HG03575 (cell line): ENCODE measurements at regions not wholly inside any gene's neighbourhood (a gene's known extent, or its start where the extent isn't known, plus 50 kb on each side); places are given as distances from the start of the nearest gene placed in this dataset.

Experiments used
- ATAC-seq: cut with Tn5 transposase; IDR thresholded peaks from one replicate; pipeline ENCODE4 v1.9.1; 2021; ENCODE audit not compliant: unreplicated experiment, insufficient number of reproducible peaks, low FRiP score; ENCODE audit errors: extremely low read depth

- ATAC-seq, result no peak
Observed at GRCh38 chr1:87644033-87644578, 315.4 kb downstream of the LMO4 start.

DNA sequence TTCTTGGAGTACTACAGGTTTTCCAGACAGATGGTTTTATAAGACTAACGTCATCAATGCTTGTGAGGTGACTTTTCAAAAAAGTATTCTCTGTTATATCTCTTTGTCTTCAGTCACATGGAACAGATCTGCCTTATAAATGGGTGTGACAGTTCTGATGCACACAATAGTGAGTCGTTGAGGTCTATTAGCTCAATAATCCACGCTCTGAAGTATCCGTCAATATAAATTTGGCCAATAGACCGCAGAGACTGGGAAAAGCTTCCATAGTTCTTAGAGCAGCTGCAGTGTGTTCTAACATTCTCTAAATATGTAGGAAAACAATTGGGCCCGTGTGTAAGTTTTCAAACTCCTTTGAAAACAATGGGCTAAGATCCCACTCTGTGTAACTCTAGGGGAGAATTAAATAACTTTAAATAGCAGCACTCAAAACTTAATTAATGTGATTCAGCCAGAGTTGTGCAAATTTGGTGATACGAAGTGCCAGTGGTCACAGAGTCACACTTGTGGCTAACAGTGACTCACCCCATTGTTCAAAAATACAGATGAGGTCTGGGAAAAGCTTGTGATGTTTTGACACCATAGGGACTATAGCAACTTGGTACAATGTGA lies 316.0 kb downstream of the LMO4 start:
- no peak for ATAC-seq

- no peak for ATAC-seq
Observed at GRCh38 chr1:87647430-87648177, 318.9 kb downstream of the LMO4 start.

DNA sequence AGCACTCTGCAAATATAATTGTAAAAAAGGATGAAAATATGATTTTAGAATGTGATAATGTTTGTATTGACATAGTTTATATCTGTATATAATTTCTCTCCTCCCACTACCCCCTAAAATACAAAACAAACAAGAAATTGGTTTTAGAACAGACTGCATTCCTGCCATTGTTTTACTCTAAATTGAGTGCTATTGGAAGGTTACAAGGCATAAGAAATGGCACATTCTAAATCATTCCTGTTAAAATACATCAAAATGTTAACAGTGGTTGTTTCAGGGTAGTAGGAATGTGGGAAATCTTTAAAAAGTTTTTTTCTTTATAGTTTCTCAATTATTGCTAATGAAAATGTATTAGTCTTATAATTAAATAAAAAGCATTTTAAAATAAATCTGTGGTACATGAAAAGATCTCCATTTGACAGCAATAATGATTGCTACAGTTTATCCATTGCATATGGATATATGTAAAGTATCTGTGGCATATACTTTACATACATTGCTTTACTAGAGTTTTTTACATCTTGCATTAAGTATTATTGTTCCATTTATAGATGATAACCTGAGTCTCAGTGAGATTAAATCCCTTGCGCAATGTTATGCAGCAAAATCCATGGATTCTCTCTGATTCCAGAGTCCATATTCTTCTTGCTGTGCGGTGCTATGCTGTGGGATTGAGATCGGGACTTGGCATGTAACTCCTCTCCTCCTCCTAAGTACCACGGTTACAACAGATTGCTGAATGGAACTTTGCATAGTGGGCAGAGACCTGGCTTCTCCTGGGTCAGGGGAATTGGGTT lies 319.8 kb downstream of the LMO4 start:
- no peak for ATAC-seq

- no peak for ATAC-seq
Observed at GRCh38 chr1:87650306-87650705, 321.6 kb downstream of the LMO4 start.

DNA sequence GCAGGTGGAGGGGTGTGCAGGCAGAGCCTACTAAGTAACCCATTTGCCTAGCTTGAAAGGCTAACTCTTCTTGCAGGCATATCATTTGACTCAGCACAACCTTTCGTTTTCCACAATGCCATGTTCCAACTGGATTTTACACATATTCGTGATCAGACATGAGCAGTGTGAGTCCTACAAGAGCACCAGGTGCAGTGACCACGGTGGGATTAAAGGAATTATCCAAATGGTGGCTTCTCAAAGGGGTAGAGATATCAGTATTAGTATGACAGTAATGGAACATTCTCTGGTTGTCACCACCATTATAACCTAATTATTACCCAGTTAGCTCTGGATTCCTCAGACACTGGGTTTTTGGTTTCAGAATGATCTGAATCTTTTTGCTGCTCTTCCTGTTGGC lies 323.5 kb downstream of the LMO4 start:
- ATAC-seq, result no peak

- ATAC-seq, result no peak
Observed at GRCh38 chr1:87665151-87665550, 336.5 kb downstream of the LMO4 start.

- no peak for ATAC-seq
Observed at GRCh38 chr1:87666681-87667080, 338.0 kb downstream of the LMO4 start.

- no peak for ATAC-seq
Observed at GRCh38 chr1:87669674-87670073, 341.0 kb downstream of the LMO4 start.

DNA sequence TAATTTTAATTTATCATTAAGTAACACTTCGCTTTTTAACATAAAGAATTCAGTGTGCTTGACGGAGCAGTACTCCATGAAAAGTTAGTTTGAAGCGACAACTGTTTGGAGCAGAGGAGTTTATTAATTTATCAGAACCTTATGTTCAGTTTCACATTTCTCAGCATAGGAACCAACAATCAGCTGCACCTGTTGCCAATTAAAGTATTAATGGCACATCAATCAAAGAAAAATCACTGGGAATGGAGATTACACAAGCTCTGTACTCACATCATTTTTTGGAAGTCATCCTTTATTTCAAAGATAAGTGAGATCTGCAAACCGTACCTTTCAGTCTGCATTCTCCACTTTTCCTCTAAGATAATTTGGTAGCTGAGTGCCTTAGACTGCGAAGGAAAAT lies 344.6 kb downstream of the LMO4 start:
- no peak for ATAC-seq

DNA sequence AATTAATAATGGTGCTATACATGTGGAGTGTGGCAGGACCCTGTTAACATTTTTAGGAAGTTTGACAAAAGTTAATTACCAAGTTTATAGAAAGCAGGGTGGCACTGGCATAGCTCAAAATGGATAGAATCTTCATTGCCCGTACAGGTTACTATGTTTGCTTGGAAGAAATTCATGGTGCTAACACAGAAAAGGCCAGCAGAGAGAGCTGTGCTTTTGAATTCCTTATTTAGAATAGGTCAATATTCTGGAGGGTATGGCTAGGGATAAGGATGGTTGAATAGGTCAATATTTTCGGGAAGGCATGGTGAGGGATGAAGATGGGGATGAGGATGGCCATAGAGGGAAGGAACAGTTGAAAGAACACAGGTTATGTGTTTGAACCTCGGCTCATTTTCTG lies 345.1 kb downstream of the LMO4 start:
- ATAC-seq, result no peak

DNA sequence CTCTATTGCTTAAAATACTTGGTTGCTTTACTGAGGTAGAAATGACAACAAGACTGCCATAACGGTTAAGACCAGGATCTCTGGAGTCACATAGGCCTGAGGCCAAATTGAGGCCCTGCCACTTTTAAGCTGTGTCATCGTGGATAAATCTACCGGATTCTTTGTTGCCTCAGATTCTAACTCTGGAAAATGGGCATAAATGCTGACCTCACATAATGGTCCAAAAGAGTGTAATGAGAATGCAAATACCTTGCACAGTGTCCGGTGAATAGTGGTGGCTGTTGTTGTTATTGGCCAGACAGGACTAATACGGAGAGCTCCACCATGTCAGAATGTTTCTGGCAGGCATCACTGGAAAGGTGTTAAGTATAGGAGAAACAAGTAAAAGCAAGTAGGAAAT lies 346.1 kb downstream of the LMO4 start:
- no peak for ATAC-seq

DNA sequence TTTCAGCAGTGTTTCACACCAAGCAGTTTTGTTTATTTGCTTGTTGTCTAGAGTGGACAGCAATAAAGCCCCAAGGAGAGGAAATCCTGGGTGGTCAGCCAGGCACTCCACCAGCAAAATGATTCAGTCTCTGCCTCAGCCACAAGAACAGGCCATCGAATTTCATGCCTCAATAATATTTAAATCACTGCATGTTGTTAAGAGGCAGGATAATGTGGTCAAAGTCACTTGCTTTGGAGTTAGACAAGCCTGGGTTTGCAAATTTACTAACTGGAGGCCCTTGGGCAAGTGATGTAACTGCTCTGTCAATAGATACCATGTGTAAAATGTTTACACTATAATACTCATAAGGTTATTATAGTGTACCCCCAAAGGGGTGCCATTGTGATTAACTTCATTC lies 349.6 kb downstream of the LMO4 start:
- no peak for ATAC-seq

DNA sequence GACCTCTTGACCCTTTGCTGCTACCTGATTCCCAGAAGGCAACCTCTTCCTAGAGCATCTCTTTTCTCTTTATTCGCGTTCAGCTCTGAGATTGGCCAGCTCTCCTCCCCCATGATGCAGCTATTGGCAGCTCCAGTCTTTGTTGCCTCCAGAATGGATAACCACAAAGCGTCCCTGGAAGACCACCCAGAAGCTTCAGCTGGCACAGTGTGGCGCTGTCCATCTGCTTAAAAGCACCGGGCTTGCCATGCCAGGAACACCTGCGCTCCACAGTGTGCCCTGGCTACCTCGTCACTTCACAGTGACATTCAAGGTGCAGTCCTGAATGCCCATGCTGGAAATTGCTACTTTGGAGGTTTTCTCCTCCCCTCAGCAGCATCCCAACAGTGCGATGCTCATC lies 353.9 kb downstream of the LMO4 start:
- ATAC-seq, result no peak

DNA sequence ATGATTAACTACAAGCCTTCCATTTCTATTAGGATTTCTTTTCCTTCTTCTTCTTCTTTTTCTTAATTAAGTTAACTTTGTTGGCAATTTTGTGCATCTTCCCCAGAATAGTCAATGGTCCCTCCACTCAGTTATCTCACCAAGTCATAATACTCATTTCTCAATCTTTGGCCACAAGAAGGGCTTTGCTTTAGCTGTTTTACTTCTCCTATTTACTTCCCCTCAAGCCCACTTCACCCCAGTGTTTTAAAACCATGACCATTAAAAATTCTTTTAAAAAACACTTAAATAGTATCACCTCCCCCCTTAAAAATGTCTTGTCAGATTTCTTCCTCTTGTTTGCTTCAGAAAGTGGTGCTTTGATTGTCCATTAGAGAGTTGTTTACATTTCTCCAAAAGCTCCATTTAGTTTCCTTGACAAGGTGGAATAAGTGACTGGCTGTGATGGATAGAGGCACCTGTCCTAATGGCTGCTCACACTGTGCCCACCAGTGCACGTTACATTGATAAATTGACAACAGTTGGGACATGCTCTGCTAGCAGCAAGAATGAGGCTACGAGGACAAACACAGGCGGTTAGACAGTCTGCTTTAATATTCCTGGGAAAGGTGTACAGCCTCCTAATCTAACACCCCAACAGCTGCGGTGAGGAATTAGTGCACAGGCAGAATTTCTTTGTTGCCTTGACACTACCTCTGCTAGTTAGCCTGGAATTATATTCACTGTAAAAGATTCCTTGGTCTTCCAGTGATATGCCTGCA lies 354.7 kb downstream of the LMO4 start:
- ATAC-seq, result no peak

- no peak for ATAC-seq
Observed at GRCh38 chr1:87684194-87684593, 355.5 kb downstream of the LMO4 start.

- ATAC-seq, result no peak
Observed at GRCh38 chr1:87684713-87685205, 356.1 kb downstream of the LMO4 start.

DNA sequence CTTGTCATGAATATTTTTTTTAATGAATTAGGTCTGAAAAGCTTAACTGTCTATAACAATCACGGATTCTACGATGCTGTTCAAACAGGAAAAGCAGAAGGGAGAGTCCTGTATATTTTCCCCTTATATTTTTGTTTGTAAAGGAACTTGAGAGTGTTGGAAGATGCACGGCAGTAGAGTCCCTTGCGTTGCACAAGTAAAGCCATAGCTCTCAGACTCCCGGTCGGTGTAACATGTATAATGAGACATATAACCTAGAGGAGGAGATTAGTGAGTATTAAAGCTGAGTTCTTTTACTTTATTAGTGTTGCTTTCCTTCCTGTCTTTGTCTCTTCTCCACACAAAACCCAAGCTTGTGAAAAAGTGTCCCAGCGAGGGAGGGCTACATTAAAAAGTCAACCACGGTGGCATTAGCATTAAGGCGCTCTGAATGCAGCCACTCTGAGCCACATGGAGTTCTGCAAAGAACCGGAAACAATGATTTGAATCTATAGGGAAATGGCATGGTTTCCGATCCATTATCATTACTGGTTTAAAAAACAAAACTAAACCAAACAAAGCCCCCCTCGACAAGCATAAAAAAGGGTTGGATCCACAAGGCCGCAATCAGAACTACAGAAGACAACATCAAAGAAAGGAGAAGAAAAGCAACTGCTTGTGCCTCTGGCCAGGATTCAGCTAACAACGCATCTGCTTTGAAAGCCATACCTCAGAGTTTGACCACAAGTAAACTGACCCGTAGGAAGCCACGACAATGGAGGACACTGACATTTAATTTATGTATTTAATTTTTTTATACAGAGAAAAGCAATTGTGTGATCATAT lies 356.8 kb downstream of the LMO4 start:
- no peak for ATAC-seq
